SH-SY5Y (cell line): ENCODE measurements at regions not wholly inside any gene's neighbourhood (a gene's known extent, or its start where the extent isn't known, plus 50 kb on each side); places are given as distances from the start of the nearest gene placed in this dataset.

Experiments
- GATA2 ChIP-seq: IDR thresholded peaks from 2 replicates; pipeline ENCODE4 v1.6.1; 2011; ENCODE audit warnings: mild to moderate bottlenecking, low read depth, low read length
- GATA3 ChIP-seq: IDR thresholded peaks from 2 replicates; pipeline ENCODE4 v1.6.1; 2011; ENCODE audit warnings: low read depth, mild to moderate bottlenecking, low read length, moderate library complexity

- TF ChIP-seq GATA2 (no peak), GATA3 (no peak)
Observed at GRCh38 chr2:123002660-123003248, 1022.3 kb upstream of the CNTNAP5 start.
